GM18519 (cell line): ENCODE measurements at regions not wholly inside any gene's neighbourhood (a gene's known extent, or its start where the extent isn't known, plus 50 kb on each side); places are given as distances from the start of the nearest gene placed in this dataset.
A peak's percentile ranks its signal among the peaks of the same experiment; 100 is the strongest.
"Not testable (repeated sequence)": the region's sequence is repeated elsewhere in the genome, so short reads cannot be mapped to it uniquely, and the experiment has no call there.

Experiments
- ATAC-seq: cut with Tn5 transposase; IDR thresholded peaks from one replicate; pipeline ENCODE4 v1.9.1; 2021; ENCODE audit warnings: mild to moderate bottlenecking, moderate library complexity; ENCODE audit not compliant: unreplicated experiment, low FRiP score

DNA sequence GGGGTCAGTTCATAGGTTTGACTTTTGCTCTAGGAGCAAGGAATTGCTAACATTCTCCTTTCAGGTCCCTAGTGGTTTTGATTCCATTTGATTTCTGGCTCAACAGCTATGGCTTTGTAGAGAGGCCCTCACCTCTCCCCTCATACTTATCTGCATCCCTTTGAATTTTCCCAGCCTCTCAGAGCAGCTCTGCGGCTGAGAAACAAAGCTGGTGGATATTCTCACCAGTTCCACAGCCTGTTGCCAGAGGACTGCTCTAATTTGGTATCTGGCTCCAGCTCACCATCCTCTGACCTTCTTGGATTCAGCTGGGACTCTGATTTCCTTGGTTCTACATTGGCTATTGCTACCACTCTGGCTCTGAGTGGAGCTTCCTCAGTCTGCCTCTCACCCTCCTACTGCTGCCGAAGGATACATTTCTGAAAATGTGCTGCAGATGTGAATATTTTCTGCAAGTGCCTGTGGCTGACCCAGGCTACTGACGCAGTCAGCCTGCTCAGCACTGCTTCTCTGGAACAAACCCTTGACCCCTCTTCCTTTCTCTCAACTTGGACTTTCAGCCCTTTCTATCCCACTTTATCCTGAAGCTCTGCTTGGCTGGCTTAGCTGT is 110.9 kb upstream of the ENPEP start:
- no peak for ATAC-seq

DNA sequence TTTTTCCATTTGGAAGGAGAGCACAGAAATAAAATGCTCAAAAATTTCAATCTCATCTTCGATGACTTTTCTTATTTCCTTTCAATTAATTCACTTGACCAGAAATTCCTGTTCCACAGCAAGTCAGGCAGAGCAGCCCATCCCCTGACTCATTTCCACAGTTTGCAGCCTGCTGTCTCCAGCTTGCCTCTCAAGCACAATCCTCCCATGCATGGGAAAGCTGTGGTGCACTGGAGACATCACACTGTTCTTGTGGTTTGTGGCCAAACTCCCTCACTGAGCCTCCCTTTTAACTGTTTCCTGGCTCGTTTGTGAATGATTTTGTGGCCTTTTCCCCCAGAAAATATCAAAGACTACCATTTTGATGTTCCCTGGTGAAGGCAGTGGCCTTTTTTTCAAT is 114.0 kb upstream of the ENPEP start:
- no peak for ATAC-seq

DNA sequence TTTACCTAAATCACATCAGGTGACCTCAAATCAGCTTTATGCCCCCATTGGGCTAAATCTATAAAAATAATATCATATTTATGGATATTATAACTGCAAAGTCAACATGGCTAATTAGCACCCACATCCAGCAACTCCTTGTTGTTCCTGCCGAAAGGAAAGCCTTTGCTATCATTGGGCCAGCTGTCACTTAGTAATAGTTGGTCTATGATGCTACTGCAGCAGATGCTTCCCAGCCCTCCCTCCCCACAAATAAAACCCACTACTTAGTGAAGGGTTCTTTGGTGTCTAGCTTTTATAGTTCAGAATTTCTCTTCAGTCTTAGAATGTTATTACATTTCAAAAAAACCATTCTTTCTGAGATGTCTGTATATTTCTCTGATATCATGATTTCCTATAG is 116.9 kb upstream of the ENPEP start:
- no peak for ATAC-seq

DNA sequence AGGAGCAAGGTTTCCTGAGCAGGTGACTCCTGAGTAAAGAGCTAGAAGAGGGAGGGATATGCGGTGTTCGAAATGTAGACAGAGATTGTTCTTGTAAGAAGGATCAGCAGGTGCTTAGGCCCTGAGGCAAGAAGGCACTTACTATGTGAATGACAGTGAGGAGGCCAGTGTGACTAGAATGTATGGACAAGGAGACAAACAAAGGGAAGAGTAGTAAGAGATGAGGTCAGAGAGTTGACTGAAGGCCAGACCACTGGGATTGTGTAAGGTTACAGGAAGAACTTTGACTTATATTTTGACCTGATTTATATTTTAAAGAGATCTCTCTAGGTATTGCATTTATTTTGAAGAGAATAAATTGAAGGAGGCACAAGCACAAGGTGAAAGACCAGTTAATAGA is 118.4 kb upstream of the ENPEP start:
- ATAC-seq = no peak

DNA sequence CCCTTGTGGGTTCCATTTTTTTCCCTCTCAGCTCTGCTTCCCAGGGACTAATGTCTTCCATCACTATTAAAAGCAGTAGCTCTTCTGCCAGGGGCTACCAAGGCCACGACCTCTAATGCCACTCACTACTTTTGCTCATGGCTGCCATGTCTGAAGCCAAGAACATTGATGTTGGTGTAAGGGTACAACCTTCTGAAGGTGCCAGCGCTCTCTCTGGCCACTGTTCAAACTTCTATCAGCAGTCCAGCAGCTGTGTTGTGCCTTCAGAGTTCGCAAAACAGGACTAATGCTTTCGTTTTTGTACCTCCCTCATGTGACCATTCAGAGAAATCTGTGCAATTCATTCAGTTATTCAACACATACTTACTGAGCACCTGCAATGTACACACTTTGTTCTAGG is 121.5 kb upstream of the ENPEP start:
- no peak for ATAC-seq

DNA sequence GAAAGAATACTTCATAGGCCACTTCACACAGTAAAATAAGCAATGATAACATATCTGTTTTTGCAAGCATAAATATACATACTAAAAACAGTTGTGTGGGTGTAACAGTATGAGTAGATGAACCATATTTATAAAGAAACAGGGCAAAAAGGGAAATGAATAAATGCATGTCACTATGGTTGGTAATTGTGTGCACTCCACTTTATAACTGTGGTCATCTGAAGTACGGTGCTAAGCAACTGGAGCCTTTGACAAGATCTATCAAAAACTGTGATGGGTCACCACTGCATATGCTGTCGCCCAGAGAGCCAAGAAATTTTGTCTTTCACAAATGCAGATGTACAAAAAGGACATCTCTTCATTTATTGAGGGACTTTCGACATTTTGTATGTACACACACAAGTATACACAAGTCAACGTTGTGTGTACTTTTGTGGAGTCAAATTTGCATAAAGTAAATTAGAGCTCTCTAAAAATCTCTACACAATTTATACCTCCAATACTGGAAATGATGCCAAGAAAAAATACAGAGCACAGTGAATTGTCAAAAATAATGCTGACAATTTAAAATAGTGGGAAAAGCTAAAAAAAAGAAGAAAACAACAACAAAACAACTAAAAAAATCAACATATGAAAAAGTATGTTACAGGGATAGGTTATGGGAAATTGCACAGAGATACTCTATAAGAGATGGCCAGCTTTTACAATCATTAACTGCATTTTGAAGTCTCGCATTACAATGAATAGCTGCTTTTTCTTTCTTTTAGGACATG is 123.1 kb upstream of the ENPEP start:
- ATAC-seq = no peak

DNA sequence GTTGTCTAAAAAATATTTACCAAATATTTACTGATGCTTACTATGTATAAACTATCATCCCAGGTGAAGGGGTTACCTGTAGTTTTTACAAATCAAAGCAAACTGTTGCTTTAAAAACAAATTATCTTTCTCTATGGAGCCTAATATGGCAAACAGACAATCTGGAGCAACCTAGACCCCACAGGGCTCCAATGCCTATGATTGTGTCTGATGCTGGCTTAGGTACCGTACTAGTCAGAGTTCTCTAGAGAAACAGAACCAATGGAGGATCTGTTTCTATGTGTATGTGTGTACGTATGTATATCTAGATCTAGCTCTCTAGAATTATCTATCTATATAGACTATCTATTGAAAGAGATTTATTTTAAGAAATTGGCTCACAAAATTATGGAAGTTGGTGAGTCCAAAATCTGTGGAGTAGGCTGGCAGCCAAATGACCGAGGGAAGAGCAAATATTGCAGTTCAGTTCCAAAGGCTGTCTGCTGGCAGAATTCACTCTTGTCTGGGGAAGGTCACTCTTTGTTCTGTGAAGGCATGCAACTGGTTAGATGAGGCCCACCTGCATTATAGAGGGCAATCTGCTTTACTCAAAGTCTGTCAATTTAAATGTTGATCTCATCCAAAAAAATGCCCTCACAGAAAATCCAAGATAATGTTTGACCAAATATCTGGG is 127.1 kb upstream of the ENPEP start:
- no peak for ATAC-seq

DNA sequence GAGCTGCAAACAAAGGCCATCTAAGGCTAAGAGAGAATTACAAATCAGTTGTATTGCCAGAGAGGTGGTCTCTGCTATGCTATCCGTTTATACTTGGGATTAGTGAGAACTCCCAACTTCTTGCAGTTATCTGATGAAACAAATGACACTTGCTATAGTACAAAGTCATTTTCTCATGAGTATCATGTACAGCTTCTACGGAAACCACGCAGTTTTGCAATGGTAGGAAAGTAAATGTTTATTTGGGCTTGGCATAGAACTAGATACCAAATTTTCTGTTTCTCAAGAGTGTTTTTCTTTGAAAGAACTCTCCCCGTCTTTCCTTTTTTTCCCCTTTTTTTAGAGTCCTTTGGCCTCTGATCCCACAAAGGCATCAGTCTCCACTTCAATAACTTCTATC is 128.2 kb upstream of the ENPEP start:
- no peak for ATAC-seq

DNA sequence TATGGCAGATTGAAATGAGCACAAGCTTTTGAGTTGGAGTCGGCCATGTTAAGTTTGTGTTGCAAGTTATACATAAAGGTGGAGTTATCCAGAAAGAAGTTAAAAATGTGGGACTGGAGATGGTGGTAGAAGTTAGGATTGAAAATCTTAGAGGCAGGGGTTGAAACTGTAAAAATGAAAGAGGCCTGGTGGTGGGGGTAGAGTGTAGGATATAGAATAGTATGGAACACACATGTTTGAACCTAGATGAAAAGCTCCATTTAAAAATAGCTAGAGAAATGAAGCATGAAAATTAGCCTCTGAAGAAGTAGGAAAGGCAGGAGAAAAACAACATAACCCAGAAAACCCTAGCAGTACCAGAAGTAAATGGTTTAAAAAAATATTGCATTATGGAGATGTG is 131.8 kb upstream of the ENPEP start:
- no peak for ATAC-seq

DNA sequence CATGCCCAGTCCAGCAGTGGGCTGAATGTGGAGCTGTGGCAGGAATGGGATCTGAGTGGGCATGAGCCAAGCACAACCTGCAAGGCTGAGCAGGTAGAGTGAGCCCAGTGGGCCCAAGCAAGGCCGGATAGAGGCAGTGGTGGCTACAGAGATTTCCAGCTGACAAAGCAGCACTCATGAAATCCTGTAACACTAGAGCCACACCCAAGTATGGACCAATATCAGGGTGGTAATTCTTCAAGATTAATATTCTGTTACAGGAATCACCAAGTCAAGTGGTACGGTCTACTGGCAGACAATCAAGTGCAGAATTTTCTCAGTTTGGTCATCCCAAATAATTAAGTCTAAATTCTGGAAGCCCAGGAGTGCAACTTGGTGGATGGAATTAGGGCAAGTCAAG is 132.4 kb upstream of the ENPEP start:
- no peak for ATAC-seq

DNA sequence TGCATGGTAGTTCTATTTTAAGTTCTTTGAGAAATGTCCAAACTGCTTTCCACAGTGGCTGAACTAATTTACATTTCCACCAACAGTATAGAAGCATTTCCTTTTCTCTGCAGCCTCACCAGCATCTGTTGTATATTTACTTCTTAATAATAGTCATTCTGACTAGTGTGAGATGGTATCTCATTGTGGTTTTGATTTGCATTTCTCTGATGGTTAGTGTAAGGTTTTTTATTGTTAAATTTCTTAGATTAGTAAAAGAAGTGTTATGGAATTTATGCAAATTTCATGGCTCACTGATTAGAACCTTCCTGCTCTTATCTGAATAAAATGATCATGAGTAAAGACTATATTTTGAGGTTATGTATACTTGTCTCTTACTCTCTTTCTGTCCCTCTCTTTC is 134.8 kb upstream of the ENPEP start:
- peak; percentile 71 for ATAC-seq

DNA sequence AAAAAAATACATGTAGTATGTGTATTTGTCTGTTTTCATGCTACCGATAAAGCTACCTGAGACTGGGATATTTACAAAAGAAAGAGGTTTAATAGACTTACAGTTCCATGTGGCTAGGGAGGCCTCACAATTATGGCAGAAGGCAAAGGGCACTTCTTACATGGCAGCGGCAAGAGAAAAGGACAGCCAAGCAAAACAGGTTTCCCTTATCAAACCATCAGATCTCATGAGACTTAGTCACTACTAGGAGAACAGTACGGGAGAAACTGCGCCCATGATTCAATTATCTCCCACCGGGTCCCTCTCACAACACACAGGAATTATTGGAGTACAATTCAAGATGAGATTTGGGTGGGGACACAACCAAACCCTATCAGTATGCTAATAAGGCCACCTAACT is 137.0 kb upstream of the ELOVL6 start:
- ATAC-seq = no peak

DNA sequence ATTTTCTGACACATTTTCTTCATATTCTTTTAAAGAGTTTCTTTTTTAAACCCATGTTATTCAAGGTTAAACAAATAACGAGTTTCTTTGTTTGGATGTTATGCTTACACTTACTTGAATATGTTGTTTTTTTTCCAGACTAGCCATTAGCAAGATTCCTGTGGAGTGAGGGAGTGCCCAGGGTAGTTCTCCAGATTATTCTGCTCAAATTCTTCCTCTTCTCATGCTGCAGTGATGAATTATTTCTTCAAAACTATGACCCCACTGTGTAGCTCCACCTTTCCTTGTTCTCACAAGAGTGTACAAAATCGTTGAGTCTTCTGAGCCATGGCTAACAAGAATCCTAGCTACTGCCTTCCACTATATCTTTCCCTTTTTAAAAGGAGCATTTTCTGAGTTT is 134.1 kb upstream of the ELOVL6 start:
- ATAC-seq = no peak

DNA sequence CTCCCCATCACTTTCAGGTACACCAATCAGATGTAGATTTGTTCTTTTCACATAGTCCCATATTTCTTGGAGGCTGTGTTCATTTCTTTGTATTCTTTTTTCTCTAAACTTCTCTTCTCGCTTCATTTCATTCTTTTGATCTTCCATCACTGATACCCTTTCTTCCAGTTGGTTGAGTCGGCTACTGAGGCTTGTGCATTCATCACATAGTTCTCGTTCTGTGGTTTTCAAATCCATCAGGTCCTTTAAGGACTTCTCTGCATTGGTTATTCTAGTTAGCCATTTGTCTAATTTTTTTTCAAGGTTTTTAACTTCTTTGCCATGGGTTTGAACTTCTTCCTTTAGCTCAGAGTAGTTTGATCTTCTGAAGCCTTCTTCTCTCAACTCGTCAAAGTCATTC is 128.0 kb upstream of the ELOVL6 start:
- not testable (repeated sequence) for ATAC-seq

DNA sequence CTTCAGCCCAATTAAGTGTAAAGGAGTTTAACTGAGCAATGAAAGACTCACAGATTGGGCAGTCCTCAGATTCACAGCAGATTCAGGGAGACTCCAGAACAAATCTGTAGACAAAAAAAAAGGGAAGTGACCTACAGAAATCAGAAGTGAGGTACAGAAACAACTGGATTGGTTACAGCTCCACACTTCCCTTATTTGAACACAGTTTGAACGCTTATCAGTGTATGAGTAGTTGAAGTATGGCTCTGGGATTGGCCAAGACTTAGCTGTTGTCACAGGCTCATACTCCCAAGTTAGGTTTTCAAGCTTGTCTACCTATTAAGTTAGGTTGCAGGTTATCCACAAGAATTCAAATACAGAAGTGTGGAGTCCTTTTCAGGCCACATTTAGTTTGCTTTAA is 112.4 kb upstream of the ELOVL6 start:
- peak; percentile 91 for ATAC-seq

DNA sequence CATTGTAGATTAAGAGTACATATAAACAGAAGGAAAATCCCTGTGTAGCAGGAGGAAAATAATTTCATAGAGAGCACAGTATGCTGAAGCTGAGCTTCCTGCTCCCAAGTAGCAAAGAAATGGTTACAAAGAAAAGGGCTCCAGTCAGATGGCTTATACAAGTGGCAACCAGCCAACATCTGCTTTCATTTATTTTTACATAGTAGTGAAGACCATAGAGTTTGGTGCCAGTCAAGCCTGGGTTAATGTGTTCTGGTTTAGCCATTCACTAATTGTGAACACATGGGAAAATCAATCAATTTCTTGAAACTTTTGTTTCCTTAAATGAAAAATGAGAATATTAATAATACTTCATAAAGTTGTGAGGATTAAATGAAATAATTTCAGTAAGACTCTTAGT is 111.3 kb upstream of the ELOVL6 start:
- no peak for ATAC-seq

DNA sequence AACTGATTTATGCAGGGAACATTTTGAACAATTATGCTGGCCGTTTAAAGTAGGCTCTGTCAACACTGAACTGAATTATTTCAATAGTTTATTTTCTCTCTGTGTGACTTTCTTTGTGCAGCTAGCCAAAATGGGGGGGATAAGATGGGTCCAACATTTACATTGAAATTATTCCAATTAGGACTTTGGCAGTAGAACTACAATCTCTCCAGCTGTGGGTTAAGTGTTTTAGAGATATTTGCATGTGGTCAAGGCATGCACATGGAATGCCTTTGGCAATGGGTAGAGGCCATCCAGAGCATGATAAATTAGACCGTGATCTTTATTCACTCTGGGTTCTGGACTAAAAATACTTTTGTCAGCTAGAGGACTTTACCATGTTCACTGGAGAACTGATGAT is 107.9 kb upstream of the ELOVL6 start:
- no peak for ATAC-seq

DNA sequence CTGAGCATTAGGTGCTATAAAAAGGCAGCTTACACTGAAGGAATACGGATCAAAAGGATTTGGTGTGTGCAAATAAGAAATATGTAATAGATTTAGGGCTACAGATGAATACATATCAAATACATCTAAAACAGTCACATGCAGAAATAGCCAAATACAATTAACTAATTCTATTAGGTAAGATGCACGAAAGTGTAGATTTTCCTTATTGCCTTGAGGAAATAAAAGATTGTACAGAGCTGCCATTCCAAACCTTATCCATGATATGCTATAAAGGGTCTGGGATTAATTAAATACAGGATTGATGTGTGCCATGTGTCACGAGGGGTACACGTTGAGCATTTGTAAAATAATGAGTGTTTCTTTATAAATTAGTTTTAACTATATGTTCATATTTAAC is 107.0 kb upstream of the ELOVL6 start:
- ATAC-seq = no peak

DNA sequence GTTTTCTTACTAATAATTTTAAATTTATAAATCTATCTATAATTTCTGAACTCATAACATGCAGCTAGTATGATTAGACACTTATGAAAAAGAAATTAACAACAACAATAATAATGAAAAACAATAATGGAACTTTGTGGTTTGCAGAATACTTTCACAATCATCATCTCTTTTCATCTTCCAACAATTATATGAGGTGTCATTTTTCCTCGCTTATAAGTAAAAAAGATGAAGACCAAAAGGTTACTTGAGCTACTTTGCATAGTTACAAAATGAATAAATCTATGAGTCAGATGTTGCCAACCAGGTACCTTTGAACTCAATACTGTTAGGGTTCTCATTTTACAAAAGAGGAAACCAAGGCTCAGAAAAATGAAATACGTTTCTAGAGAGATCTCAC is 98.5 kb upstream of the ELOVL6 start:
- ATAC-seq = peak; percentile 92

DNA sequence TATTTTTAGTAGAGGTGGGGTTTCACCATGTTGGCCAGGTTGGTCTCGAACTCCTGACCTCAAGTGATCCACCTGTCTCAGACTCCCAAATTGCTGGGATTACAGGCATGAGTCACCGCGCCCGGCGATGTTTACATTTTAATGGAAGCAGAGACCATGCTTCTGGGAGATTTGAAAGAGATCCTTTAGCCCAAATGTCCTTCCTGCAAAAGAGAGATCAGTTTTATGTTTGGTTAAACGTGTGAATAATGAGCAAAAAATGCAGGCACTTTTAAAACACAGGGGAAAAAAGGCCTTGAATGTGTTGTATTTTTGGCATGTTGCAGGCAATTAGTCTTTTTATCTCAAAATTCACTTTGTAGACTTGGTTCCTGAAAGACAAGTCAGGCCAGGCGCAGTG is 95.8 kb upstream of the ELOVL6 start:
- no peak for ATAC-seq

DNA sequence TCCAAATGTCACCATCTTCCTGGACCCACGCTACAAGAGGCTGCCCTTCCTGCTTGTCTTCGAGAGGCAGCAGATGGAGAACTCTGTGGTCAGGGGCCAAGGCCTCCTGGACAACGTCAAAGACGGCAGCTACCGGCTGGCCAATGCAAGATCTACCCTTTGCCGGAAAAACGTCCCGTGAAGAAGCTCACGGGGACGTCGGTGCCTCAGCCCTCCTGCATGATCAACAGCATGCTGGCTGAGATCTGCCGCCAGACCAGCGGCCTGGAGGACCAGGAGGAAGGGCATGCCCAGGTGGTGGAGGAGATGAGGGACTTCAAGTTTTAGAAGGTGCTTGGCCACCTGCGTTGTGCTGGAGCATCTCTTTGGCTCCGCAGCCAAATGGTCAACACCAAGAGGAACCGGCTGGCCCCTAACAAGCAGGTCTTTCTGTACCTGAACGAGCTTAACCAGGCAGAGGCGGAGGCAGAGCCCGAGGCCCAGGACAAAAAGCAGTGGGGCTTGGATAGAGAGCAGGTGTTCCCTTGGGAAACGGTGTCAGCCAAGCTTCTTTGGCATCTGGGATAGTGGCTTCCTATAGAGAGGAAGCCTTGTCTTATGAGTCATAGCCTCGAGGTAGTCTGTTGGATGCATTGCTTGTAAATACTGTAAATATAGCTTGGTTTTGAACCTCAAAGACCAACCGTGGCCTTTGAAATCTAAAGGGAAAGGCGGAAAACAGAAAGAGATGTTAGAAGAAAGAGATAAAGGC is 94.8 kb upstream of the ELOVL6 start:
- ATAC-seq = no peak
